PC-9 (cell line): ENCODE measurements at regions not wholly inside any gene's neighbourhood (a gene's known extent, or its start where the extent isn't known, plus 50 kb on each side); places are given as distances from the start of the nearest gene placed in this dataset.

Experiments used
- BruUV-seq: library from RNA; stranded (reverse); fragments of 400-500 nt; replicated peaks from 2 replicates; lab custom pipeline; 2021; lab: Mats Ljungman, UMichigan
- CTCF ChIA-PET: fragments of 300-600 bp; sonication (Branson Sonifier 250); formaldehyde crosslinking; loops from one replicate; lab custom pipeline; 2022; ENCODE audit warnings: antibody characterized with exemption; lab: Charles Lee
- POLR2A ChIA-PET: fragments of 300-600 bp; sonication (Branson Sonifier 250); formaldehyde crosslinking; loops from one replicate; lab custom pipeline; 2022; ENCODE audit warnings: antibody characterized with exemption; ENCODE audit not compliant: unreplicated experiment; lab: Charles Lee
- DNase-seq, 2 experiments: peaks; one replicate each; pipeline versions ENCODE4 v3.0.0 to v3.0.0-alpha.2; 2015 to 2022; ENCODE audit warnings: mixed read lengths in 1 of 2
- H2AFZ ChIP-seq: fragments of 200-600 bp; sonication (generic); 2 replicates; pipeline ENCODE4 v1.8.1; 2017; ENCODE audit warnings: antibody characterized with exemption
- H3F3A ChIP-seq: fragments of 200-600 bp; sonication (generic); 2 replicates; pipeline ENCODE4 v1.8.1; 2017; ENCODE audit warnings: antibody characterized with exemption, mild to moderate bottlenecking, low read depth; ENCODE audit not compliant: insufficient read depth
- H3K27ac ChIP-seq: fragments of 200-600 bp; sonication (generic); 2 replicates; pipeline ENCODE4 v1.6.1; 2016; ENCODE audit warnings: mixed run types
- H3K27me3 ChIP-seq: fragments of 200-600 bp; sonication (generic); 2 replicates; pipeline ENCODE4 v1.6.1; 2016; ENCODE audit warnings: low read depth, mixed run types; ENCODE audit not compliant: insufficient read depth
- H3K36me3 ChIP-seq: fragments of 200-600 bp; sonication (generic); 2 replicates; pipeline ENCODE4 v1.6.1; 2016; ENCODE audit warnings: low read depth, mixed run types
- H3K4me1 ChIP-seq: fragments of 200-600 bp; sonication (generic); replicated peaks from 2 replicates; pipeline ENCODE4 v1.6.1; 2016; ENCODE audit warnings: mixed run types; ENCODE audit not compliant: insufficient read depth
- H3K4me2 ChIP-seq: fragments of 200-600 bp; sonication (generic); 2 replicates; pipeline ENCODE4 v1.6.1; 2017; ENCODE audit warnings: mixed run types
- H3K4me3 ChIP-seq: fragments of 200-600 bp; sonication (generic); 2 replicates; pipeline ENCODE4 v1.6.1; 2016; ENCODE audit warnings: mixed run types
- H3K79me2 ChIP-seq: fragments of 200-600 bp; sonication (generic); 2 replicates; pipeline ENCODE4 v1.6.1; 2017; ENCODE audit warnings: low read depth, mixed run types
- H3K9me2 ChIP-seq: fragments of 200-600 bp; sonication (generic); 2 replicates; pipeline ENCODE4 v1.8.1; 2017; ENCODE audit warnings: mild to moderate bottlenecking; ENCODE audit not compliant: insufficient read depth
- H3K9me3 ChIP-seq: fragments of 200-600 bp; sonication (generic); 2 replicates; pipeline ENCODE4 v1.8.1; 2016; ENCODE audit warnings: low read depth; ENCODE audit not compliant: insufficient read depth
- H4K20me1 ChIP-seq: fragments of 200-600 bp; sonication (generic); 2 replicates; pipeline ENCODE4 v1.8.1; 2017; ENCODE audit not compliant: insufficient read depth
- EZH2 ChIP-seq: fragments of 200-600 bp; sonication (generic); IDR thresholded peaks from 2 replicates; pipeline ENCODE4 v1.8.0; 2017; ENCODE audit warnings: antibody characterized with exemption, low read depth
- intact Hi-C: fragments of 100-400 bp; cut with micrococcal nuclease; formaldehyde crosslinking; loops from one replicate; pipeline ENCODE4 v1.10.0; 2022; ENCODE audit not compliant: unreplicated experiment
- TF ChIP-seq, protein P1 (sequence below): fragments of 200-600 bp; sonication (generic); conservative IDR thresholded peaks from 2 replicates; pipeline ENCODE4 v1.6.1; 2017; ENCODE audit warnings: mixed run types, antibody characterized with exemption, mild to moderate bottlenecking, moderate library complexity

DNA sequence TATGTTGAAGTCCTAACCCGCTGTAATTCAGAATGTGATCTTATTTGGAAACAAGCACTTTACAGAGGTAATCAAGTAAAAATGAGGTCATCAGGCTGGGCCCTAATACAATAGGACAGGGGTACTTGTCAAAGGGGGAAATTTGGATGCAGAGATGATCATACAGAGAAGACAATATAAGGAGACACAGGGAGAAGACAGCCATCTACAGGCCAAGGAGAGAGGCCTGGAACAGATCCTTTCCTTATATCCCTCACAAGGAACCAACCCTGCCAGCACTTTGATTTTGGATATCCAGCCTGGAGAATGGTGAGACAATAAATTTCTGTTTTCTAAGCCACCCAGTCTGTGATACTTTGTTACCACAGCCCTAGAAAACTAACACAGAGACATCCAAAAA, 104.3 kb downstream of the METTL4 start:
- no peaks in the 10 kb centered on the region for H3K9me2 ChIP-seq
- no peaks in the 10 kb centered on the region for H4K20me1 ChIP-seq
- H3K4me2 ChIP-seq = no peak overlapping the region
- H3K9me3 ChIP-seq = no peaks in the 10 kb centered on the region; the same call in 1 of the 2 replicates
- ChIA-PET CTCF (no interaction called here), POLR2A (interaction anchor here (0.6 kb wide), 1 partner anchor 241 kb away, joined by 3 read pairs; no protein-coding TSS in a partner anchor)
- intact Hi-C loops = no loop called here
- no TSS peak for BruUV-seq
- H2AFZ ChIP-seq = no peak overlapping the region
- H3K79me2 ChIP-seq = no peaks in the 10 kb centered on the region
- H3K36me3 ChIP-seq = no peaks in the 10 kb centered on the region
- no peak for TF ChIP-seq EZH2
- TF ChIP-seq, protein P1, sequence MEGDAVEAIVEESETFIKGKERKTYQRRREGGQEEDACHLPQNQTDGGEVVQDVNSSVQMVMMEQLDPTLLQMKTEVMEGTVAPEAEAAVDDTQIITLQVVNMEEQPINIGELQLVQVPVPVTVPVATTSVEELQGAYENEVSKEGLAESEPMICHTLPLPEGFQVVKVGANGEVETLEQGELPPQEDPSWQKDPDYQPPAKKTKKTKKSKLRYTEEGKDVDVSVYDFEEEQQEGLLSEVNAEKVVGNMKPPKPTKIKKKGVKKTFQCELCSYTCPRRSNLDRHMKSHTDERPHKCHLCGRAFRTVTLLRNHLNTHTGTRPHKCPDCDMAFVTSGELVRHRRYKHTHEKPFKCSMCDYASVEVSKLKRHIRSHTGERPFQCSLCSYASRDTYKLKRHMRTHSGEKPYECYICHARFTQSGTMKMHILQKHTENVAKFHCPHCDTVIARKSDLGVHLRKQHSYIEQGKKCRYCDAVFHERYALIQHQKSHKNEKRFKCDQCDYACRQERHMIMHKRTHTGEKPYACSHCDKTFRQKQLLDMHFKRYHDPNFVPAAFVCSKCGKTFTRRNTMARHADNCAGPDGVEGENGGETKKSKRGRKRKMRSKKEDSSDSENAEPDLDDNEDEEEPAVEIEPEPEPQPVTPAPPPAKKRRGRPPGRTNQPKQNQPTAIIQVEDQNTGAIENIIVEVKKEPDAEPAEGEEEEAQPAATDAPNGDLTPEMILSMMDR = no peak
- no peak overlapping the region for H3K27ac ChIP-seq
- no peaks in the 10 kb centered on the region for H3K4me1 ChIP-seq
- no peak for DNase-seq
- no peak overlapping the region for H3K4me3 ChIP-seq
- no peaks in the 10 kb centered on the region for H3K27me3 ChIP-seq
- no peaks in the 10 kb centered on the region for H3F3A ChIP-seq

DNA sequence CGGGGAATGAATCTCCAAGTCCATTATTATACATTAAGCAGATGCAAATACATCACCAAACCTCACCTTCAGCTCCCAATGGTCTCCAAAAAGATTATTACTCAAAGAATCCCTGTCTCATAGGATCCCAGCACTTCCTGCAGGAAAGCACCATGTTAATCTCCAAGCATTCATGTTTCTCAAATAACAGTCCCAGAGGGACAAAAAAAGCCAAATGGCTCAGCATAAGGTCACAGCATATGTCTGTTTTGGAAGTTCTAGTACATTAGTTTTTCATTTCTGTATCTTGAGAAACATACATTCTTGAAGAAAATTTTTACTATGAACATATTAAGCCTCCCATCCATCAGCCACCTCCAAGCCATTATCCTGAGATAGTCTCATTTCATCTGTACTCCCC, 103.3 kb downstream of the METTL4 start:
- Histone ChIP-seq H3K79me2 (no peaks in the 10 kb centered on the region), H3K4me3 (no peak overlapping the region), H3K27me3 (no peaks in the 10 kb centered on the region), H3K27ac (no peak overlapping the region), H3K4me1 (no peaks in the 10 kb centered on the region), H4K20me1 (no peaks in the 10 kb centered on the region), H2AFZ (no peak overlapping the region), H3K9me2 (no peaks in the 10 kb centered on the region), H3K4me2 (no peak overlapping the region), H3K9me3 (no peaks in the 10 kb centered on the region; the same call in 1 of the 2 replicates), H3K36me3 (no peaks in the 10 kb centered on the region), H3F3A (no peaks in the 10 kb centered on the region)
- no peak for TF ChIP-seq EZH2
- TF ChIP-seq, protein P1 = no peak
- intact Hi-C loops = no loop called here
- ChIA-PET CTCF (no interaction called here), POLR2A (no interaction called here)
- no peak for DNase-seq
- BruUV-seq = no TSS peak

DNA sequence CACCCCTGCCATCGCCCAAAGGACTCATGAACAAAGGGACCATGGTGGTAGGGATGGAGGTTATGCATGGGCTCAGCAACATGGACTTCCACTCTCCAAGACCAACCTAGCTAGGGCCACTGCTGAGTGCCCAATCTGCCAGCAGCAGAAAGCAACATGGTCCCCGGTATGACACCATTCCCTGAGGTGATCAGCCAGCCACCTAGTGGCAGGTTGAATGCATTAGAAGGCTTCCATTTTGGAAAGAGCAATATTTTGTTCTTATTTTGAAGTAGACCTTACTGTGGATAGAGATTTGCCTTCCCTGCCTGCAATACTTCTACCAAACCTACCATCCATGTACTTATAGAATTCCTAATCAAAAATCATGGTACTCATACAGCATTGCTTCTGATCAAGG, 99.8 kb downstream of the METTL4 start:
- H2AFZ ChIP-seq = no peak overlapping the region

More for the DNA sequence above, 99.8 kb downstream of the METTL4 start:
- Histone ChIP-seq H3K4me2 (no peak overlapping the region), H3K9me3 (no peaks in the 10 kb centered on the region; the same call in 1 of the 2 replicates), H3K36me3 (no peaks in the 10 kb centered on the region), H3F3A (no peaks in the 10 kb centered on the region), H3K27ac (no peak overlapping the region), H3K4me3 (no peak overlapping the region), H3K27me3 (no peaks in the 10 kb centered on the region), H3K9me2 (no peaks in the 10 kb centered on the region; the same call in 1 of the 2 replicates), H3K79me2 (no peaks in the 10 kb centered on the region), H4K20me1 (no peaks in the 10 kb centered on the region), H3K4me1 (no peaks in the 10 kb centered on the region)
- no peak for TF ChIP-seq EZH2
- TF ChIP-seq, protein P1 = no peak
- DNase-seq = no peak
- no TSS peak for BruUV-seq
- intact Hi-C loops = no loop called here
- POLR2A ChIA-PET = no interaction called here
- CTCF ChIA-PET = no interaction called here
